ENCODE measurements at regions not wholly inside any gene's neighbourhood (a gene's known extent, or its start where the extent isn't known, plus 50 kb on each side); places are given as distances from the start of the nearest gene placed in this dataset.

DNA sequence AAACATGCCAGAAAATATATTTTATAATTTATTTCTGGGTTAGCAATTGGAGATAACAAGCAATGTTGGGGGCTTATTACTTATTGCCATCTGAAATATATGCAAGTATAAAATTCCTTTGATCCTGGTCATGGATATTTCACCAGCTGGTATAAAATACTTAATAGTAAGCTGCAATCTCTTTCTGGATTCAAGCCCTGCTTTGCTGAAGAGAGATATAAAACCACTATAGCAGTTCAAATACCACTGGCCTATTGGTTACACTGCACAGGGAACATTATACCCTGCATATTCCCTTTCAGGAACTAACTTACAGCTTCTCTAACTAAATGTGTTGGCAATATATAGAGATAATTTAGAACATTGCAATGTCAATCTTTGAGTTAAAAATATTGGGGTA, 546.2 kb upstream of the ATP2B1 start:
- Histone ChIP-seq H3K4me1 (ENCODE audit: control insufficient read depth in 1 of 2, low read depth in 2 of 2) (peaks cover 13 to 16% of the 10 kb centered on the region in 2 donors), H3K4me3 (no peak overlapping the region), H3K9me3 (no peaks in the 10 kb centered on the region), H3K27ac (no peak overlapping the region), H3K36me3 (no peaks in the 10 kb centered on the region), H3K27me3 (replicated peaks; ENCODE audit: insufficient read depth) (no peaks in the 10 kb centered on the region)
- TF ChIP-seq, protein P1, sequence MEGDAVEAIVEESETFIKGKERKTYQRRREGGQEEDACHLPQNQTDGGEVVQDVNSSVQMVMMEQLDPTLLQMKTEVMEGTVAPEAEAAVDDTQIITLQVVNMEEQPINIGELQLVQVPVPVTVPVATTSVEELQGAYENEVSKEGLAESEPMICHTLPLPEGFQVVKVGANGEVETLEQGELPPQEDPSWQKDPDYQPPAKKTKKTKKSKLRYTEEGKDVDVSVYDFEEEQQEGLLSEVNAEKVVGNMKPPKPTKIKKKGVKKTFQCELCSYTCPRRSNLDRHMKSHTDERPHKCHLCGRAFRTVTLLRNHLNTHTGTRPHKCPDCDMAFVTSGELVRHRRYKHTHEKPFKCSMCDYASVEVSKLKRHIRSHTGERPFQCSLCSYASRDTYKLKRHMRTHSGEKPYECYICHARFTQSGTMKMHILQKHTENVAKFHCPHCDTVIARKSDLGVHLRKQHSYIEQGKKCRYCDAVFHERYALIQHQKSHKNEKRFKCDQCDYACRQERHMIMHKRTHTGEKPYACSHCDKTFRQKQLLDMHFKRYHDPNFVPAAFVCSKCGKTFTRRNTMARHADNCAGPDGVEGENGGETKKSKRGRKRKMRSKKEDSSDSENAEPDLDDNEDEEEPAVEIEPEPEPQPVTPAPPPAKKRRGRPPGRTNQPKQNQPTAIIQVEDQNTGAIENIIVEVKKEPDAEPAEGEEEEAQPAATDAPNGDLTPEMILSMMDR (IDR thresholded peaks at IDR 0.05): no peak
- DNase-seq (ENCODE audit: low spot score) (no peak), ATAC-seq (ENCODE audit: insufficient number of reproducible peaks, low FRiP score, low read depth) (no peak)

DNA sequence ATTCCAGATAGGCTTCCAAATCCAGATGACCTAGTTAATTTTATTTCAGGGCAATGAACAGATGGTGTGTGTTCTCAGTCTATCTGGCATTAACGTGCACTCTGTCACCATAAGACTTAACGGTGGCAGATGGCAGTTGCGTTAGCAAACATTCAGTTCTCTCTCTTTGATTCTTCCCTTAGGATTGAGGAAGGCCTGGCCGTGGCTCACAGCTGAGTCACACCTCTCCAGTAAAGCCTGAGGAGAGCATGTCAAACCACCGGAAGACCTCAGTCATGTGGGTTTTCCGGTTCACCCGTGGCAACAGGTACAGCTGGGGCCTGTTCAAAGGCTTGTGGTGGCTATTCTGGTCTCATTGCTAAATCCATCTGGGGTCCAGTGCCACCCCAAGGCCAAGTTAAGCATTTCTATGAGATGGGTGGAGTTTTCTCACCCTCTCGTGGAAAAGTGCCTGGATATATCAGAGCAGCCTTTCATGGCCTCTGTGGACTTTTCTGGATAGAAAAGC, 545.1 kb upstream of the ATP2B1 start:
- Histone ChIP-seq H3K4me3 (no peak overlapping the region), H3K9me3 (no peaks in the 10 kb centered on the region), H3K27ac (no peak overlapping the region), H3K4me1 (ENCODE audit: control insufficient read depth in 1 of 2, low read depth in 2 of 2) (peaks cover 13 to 16% of the 10 kb centered on the region in 2 donors), H3K27me3 (replicated peaks; ENCODE audit: insufficient read depth) (no peaks in the 10 kb centered on the region), H3K36me3 (no peaks in the 10 kb centered on the region)
- DNase-seq (ENCODE audit: low spot score) (peak; percentile 51), ATAC-seq (ENCODE audit: insufficient number of reproducible peaks, low FRiP score, low read depth) (no peak)
- TF ChIP-seq, protein P1 (IDR thresholded peaks at IDR 0.05): no peak

DNA sequence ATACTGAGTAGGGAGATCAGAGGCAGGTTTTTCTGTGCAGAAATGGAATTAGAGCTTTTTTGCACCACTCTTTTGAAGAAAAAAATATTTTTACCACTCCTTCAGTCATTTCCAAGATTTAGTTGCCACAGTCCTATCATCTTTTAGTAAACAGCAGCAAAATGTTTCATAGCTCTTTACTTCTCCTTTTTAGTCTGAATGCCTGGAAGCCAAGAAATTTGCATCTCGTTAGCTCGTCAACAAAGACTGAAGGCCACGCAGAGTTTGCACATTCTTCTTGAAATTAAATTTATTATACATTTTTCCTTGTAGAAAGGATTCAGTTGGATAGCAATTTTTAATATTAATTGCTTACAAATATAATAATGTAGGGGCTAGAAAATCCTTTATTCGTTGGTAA, 544.5 kb upstream of the ATP2B1 start:
- Histone ChIP-seq H3K4me3 (no peak overlapping the region), H3K4me1 (ENCODE audit: control insufficient read depth in 1 of 2, low read depth in 2 of 2) (peaks cover 13 to 16% of the 10 kb centered on the region in 2 donors), H3K27me3 (replicated peaks; ENCODE audit: insufficient read depth) (no peaks in the 10 kb centered on the region), H3K9me3 (no peaks in the 10 kb centered on the region), H3K27ac (no peak overlapping the region), H3K36me3 (no peaks in the 10 kb centered on the region)
- TF ChIP-seq, protein P1 (IDR thresholded peaks at IDR 0.05): no peak
- ATAC-seq (ENCODE audit: insufficient number of reproducible peaks, low FRiP score, low read depth) (no peak), DNase-seq (ENCODE audit: low spot score) (no peak)

DNA sequence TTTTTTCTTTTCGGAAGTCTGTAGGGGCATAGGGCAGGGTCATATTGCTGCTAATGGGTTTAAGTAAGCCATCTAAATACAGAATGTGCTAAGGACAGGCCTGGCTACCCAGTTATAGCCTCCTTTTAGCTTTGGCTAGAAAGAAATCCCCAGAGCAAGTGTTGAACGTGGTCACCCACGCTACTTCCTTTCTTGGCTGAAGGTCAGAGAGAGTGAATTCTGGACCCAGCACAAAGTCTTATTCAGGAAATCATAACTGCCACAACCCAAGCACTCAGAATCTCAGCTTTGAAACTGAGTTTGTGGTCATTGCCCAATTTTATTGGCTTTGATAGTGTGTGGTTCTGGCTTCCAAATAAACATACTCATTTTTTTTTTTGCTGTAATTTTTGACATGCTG, 542.1 kb upstream of the ATP2B1 start:
- H3K4me1 ChIP-seq (ENCODE audit: control insufficient read depth in 1 of 2, low read depth in 2 of 2): peaks cover 13 to 28% of the 10 kb centered on the region in 2 donors
- H3K9me3 ChIP-seq: no peaks in the 10 kb centered on the region
- H3K27ac ChIP-seq: no peak overlapping the region
- H3K36me3 ChIP-seq: no peaks in the 10 kb centered on the region
- H3K27me3 ChIP-seq (replicated peaks; ENCODE audit: insufficient read depth): no peaks in the 10 kb centered on the region
- ATAC-seq (ENCODE audit: insufficient number of reproducible peaks, low FRiP score, low read depth) (peak; percentile 9), DNase-seq (ENCODE audit: low spot score) (no peak)
- TF ChIP-seq, protein P1 (IDR thresholded peaks at IDR 0.05): no peak
- H3K4me3 ChIP-seq: no peak overlapping the region

DNA sequence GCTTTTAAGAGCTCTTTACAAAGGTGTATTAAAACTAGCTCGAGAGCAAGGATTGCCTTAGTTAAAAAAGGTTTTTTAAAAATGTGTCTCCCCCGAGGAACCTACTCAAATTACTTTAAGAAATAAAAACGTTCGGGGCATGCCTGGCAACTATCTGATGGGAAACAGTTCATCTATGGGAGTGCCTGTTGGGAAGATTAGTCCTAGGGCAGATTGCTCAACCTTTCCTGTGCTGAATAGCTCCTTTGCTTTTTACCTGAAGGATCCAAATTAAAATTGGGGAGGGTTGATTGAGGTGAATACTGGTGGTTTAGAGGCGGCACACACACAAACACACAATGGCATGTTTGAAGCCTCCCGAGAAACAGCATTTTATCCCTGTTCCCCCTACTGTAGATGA, 541.4 kb upstream of the ATP2B1 start:
- Histone ChIP-seq H3K27ac (no peak overlapping the region), H3K4me1 (ENCODE audit: control insufficient read depth in 1 of 2, low read depth in 2 of 2) (peaks cover 19 to 35% of the 10 kb centered on the region in 2 donors), H3K4me3 (no peak overlapping the region), H3K36me3 (no peaks in the 10 kb centered on the region), H3K27me3 (replicated peaks; ENCODE audit: insufficient read depth) (no peaks in the 10 kb centered on the region), H3K9me3 (no peaks in the 10 kb centered on the region)
- ATAC-seq (ENCODE audit: insufficient number of reproducible peaks, low FRiP score, low read depth): no peak
- no peak for DNase-seq (ENCODE audit: low spot score)
- TF ChIP-seq, protein P1 (IDR thresholded peaks at IDR 0.05): no peak
